Caki2 (cell line): ENCODE measurements at regions not wholly inside any gene's neighbourhood (a gene's known extent, or its start where the extent isn't known, plus 50 kb on each side); places are given as distances from the start of the nearest gene placed in this dataset.
"Not testable (repeated sequence)": the region's sequence is repeated elsewhere in the genome, so short reads cannot be mapped to it uniquely, and the experiment has no call there.

ENCODE experiments used
- DNase-seq: peaks from one replicate; pipeline ENCODE4 v3.0.0-alpha.2; 2015; ENCODE audit warnings: low read depth
- in situ Hi-C: cut with HindIII; loops from 2 replicates; pipeline ENCODE4 v1.10.0; 2016; ENCODE audit warnings: low sequenced_read_pairs, low pct_unique_long_range_greater_than_20kb, mixed read lengths

DNA sequence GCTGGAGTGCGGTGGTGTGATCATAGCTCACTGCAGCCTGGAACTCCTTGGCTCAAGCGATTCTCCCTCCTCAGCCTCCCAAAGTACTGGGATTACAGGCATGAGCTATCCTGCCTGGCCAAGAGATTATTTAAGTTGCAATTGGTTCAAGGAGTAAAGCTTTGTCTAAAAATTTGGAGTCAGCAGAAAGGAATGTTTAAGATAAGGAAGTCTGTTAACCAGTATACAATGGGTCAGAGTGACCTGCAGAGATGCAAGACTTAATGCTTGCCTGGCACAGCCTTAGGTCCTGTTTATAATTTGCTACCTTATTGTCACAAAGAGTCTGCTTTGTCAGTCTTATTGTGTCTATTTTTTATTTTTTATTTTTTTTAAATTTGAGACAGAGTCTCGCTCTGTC, 826.2 kb downstream of the NLGN4X start:
- no peak for DNase-seq
- in situ Hi-C loops, result no loop called here

DNA sequence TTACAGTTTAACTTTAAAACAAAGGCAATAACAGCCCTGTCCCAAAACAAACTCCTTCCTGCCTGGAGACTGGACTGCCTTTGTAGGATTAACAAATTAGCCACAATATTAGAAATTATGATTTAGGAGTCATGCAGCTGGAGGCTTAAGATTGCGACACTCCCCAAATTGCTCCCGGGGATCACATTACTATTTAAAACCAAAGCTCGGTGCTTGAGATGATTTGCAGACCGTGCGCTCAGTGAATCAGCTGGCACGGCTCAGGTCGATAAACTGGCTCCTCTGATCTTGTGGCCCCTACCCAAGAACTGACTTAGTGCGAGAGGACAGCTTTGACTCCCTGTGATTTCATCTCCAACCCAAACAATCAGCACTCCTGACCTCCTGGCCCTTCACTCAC, 829.3 kb downstream of the NLGN4X start:
- DNase-seq, result no peak
- in situ Hi-C loops, result no loop called here

GRCh38 chrX:5397409-5397808, 831.3 kb downstream of the NLGN4X start:
- in situ Hi-C loops, result no loop called here
- no peak for DNase-seq

DNA sequence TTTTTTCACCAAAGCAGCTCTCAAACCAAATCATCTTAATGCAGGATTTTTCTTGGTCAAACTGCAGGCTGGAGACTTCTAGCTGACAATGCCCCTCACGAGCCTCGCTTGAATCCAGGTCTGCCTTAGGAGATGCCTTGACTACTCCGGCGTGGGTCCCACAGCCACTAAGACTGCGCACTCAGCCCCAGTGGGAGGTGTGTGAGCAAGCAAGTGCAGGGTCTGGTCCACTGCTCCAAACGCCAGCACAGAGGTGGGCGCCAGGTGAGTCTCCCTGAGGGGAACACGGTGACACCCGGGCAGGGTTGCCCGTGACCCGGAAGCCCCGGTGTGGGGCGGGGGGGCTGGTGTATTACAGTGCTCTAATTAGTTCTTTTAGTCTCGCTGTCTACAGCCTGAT, 838.3 kb downstream of the NLGN4X start:
- in situ Hi-C loops, result no loop called here
- no peak for DNase-seq

- in situ Hi-C loops, result no loop called here
- no peak for DNase-seq
Observed at GRCh38 chrX:5388087-5388486, 840.6 kb downstream of the NLGN4X start.

DNA sequence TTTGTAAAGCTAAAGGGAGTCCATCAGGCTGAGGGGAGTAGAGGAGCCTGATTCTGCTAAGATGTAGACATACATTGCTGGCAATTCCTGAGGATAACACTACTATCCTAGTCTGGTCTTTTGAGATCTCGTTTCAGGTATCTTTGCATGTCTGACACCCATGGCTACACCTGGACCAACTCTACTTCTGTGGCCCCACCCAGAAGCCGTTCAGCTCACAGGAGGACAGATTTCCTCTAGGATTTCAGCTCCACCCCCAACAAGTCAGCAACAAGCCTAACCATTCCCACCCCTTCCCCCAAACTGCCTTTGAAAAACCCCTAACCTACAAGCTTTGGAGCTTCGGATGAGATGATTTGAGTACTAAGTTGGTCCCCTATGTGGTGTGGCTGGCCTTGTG, 848.2 kb downstream of the NLGN4X start:
- in situ Hi-C loops, result no loop called here
- no peak for DNase-seq

- no peak for DNase-seq
- in situ Hi-C loops, result no loop called here
Observed at GRCh38 chrX:5341902-5342301, 886.8 kb downstream of the NLGN4X start.

GRCh38 chrX:5337160-5337559, 891.5 kb downstream of the NLGN4X start:
- in situ Hi-C loops, result no loop called here
- DNase-seq, result no peak

DNA sequence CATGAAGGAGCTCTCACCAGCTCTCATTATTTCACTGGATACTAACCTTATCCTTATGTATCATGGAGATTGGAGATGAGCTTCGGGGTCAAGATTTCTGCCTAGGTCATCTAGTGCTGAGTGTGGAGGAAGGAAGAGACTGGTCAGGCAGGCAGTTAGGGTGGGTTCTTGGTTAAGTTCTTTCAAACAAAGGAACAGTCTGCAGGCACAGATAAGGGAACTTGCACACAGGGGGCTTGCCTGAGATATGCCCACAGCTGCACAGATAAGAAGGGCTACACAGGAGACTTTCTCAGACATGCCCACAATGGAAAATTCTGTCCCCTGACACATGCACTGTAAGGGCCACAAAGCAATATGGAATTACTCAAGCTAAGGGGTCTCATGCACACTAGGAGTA, 904.1 kb downstream of the NLGN4X start:
- in situ Hi-C loops, result no loop called here
- no peak for DNase-seq

- no peak for DNase-seq
- in situ Hi-C loops, result no loop called here
Observed at GRCh38 chrX:5314148-5314547, 914.5 kb downstream of the NLGN4X start.

DNA sequence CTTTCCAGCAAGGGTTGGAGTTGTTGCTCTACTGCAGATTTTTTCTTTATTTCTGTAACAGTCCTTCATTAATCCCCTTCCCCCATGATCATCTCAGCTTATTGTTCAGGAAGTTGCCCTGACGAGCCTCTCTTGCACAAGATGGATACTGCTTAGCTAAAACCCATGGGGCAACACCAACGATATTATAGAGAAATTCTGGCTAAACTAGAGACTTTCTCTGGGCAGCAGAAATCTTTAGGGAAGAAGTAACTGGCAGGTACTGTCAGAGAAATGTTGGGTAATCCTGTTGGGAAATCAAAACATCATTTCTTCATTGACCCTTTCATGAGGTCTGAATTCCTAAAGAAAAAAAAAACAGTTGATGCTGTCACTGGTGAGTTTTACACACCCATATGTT, 921.3 kb downstream of the NLGN4X start:
- no peak for DNase-seq
- in situ Hi-C loops, result no loop called here

DNA sequence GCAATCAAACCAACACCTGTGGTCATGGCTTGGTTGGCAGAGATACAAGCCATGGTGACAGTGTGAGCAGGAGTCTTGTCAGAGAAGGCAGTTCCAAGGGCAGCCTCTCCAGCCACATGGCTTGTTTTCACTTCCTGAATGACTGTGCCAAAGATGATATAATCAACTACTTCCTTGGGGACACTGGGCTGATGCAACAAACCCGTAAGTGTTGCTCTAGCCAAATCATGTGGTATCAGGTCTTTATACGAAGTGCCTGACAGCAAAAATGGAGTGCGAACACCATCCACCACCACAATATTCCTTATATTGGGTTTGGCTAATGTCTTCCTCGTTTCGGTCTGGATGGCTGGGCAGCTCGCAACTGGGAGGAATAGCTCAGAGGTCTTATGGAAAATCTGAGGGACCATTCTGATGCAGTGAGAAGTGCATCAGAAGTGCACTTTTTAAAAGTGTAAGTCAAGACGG, 922.0 kb downstream of the NLGN4X start:
- DNase-seq, result no peak
- in situ Hi-C loops, result no loop called here

GRCh38 chrX:5305452-5305851, 923.2 kb downstream of the NLGN4X start:
- in situ Hi-C loops, result no loop called here
- DNase-seq, result no peak

DNA sequence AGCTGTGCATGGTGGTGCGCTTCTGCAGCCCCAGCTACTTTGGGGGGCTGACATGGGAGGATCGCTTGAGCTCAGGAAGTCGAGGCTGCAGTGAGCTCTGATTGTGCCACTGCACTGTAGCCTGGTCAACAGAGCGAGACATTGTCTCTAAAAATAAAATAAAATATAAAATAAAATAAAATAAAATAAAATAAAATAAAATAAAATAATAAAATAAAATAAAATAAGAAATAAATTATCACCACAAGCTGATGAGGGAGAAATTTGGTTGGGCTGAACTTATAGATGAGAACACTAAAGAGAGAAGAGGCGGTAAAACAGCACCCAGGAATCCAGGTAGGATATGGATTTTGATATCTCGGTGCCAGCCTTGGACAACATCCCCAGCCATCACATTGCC, 933.7 kb downstream of the NLGN4X start:
- in situ Hi-C loops, result no loop called here
- no peak for DNase-seq

- no peak for DNase-seq
- in situ Hi-C loops, result no loop called here
Observed at GRCh38 chrX:5290635-5291034, 938.0 kb downstream of the NLGN4X start.

DNA sequence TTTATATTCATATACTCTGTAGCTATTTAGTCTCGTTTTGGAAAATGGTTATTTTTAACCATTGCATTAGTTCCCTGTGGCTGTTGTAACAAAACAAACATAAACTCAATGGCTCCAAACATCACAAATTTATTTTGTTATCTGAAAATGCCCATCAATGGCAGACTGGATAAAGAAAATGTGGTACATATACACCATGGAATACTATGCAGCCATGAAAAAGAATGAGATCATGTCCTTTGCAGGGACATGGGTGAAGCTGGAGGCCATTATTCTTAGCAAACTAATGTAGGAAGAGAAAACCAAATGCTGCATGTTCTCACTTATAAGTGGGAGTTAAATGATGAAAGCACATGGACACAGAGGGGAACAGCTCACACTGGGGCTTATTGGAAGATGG, 938.7 kb downstream of the NLGN4X start:
- DNase-seq, in situ Hi-C loops: not testable (repeated sequence)

GRCh38 chrX:5278908-5279307, 949.8 kb downstream of the NLGN4X start:
- in situ Hi-C loops, result no loop called here
- DNase-seq, result no peak

DNA sequence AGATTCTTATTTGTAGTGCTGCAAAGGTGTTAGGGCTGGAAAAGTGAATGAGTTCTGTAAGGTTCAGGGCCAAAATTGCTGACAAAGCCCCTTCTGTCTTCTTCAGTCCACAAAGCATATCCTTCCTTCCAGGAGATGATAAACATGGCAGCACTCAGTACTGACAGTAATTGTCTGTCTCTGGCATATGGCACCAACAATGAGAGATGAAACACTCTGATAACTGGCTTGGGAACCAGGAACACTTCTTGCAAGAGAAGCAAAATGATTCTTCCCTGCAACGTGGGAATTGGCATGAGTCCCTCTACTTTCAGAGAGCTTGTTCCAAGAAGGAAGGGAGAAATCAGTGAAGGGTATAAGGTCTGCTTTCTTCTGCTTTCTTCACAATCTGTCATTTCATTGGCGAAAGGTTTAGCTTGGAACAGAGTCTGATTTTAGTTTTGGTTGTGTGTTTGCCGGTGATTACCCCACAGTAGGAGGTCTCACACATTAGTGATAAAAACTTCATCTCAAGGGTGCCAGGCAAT, 963.3 kb downstream of the NLGN4X start:
- DNase-seq, result no peak
- in situ Hi-C loops, result no loop called here

DNA sequence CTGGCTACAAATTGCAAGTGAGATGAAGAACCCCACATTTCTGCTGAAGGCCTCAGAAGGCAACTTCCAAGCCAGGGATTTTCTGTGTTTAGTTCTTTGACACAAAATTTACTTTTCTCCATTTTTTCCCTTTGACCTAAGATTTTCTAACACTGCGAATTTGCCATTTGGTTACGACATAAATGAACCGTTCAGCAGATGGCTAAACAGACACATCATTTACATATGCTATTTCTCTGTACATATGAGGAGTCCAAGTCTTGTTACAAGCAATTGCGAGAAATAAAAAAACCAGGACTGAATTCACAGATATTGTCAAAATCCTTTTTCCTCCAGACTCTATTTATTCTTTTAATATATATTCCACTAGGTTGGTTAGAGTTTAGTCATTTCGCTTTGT, 978.6 kb downstream of the NLGN4X start:
- DNase-seq, result no peak
- in situ Hi-C loops, result no loop called here

DNA sequence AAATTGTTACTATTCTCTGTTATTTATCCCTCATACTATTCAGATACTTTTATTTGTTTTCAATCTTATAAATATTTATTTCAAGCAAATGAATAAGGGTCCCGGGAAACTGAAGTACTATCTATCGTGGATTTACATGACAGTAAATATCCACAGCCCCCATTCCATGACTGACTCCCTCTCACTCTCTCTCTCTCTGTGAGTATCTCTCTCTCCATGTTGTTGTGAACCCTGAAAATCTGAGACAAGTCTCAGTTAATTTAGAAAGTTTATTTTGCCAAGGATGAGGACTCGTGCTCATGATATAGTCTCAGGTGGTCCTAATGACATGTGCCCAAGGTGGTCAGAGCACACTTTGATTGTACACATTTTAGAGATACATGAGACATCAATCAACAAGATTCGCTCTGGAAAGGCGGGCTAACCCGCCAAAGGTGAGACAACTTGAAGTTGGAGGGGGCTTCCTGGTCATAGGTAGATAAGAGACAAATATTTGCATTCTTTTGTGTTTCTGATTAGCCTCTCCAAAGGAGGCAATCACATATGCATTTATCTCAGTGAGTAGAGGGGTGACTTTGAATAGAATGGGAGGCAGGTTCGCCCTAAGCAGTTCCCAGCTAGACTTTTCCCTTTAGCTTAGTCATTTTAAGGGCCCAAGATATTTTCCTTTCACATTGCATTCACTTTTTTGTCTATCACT, 986.4 kb downstream of the NLGN4X start:
- DNase-seq, result no peak
- in situ Hi-C loops, result no loop called here
